ENCODE measurements at regions not wholly inside any gene's neighbourhood (a gene's known extent, or its start where the extent isn't known, plus 50 kb on each side); places are given as distances from the start of the nearest gene placed in this dataset.
A peak's percentile ranks its signal among the peaks of the same experiment; 100 is the strongest.
"Not testable (repeated sequence)": the region's sequence is repeated elsewhere in the genome, so short reads cannot be mapped to it uniquely, and the experiment has no call there.

GRCh38 chr2:75292826-75293225 is 93.5 kb upstream of the TACR1 start:
- Histone ChIP-seq H2AFZ (ENCODE audit: low read length) (no peak overlapping the region), H3K79me2 (ENCODE audit: control insufficient read depth, insufficient read depth, low read length) (no peaks in the 10 kb centered on the region), H3K9ac (ENCODE audit: insufficient read depth, low read length) (no peak overlapping the region), H3K4me1 (ENCODE audit: control insufficient read depth, extremely low read depth, insufficient read depth, low read length) (peaks cover 2% of the 10 kb centered on the region), H3K9me3 (ENCODE audit: control insufficient read depth, insufficient read depth, low read depth, low read length) (no peaks in the 10 kb centered on the region), H3K27ac (ENCODE audit: insufficient read depth, low read length) (no peak overlapping the region), H3K27me3 (ENCODE audit: control insufficient read depth, insufficient read depth, low read length) (no peaks in the 10 kb centered on the region), H3K36me3 (ENCODE audit: control insufficient read depth, insufficient read depth, low read length) (no peaks in the 10 kb centered on the region), H3K4me2 (ENCODE audit: extremely low read depth, insufficient read depth, low read length) (no peak overlapping the region), H3K4me3 (replicated peaks in 1 of 4; ENCODE audit: control extremely low read depth in 1 of 4, insufficient read depth in 1 of 4, low read depth in 3 of 4, low read length in 4 of 4) (no peak overlapping the region), H4K20me1 (ENCODE audit: control insufficient read depth, extremely low read depth, insufficient read depth, low read length) (no peaks in the 10 kb centered on the region)
- peak; percentile 56 to 91 for DNase-seq (ENCODE audit: low read depth in 2 of 2)
- TF ChIP-seq CTCF (conservative IDR thresholded peaks at IDR 0.05 in 1 of 2, IDR thresholded peaks at IDR 0.05 in 1 of 2; ENCODE audit: low read depth in 1 of 2, low read length in 2 of 2): no peak

GRCh38 chr2:75290600-75291150 is 91.4 kb upstream of the TACR1 start:
- H3K4me1 ChIP-seq (ENCODE audit: control insufficient read depth, extremely low read depth, insufficient read depth, low read length): peaks cover 2% of the 10 kb centered on the region
- peak; percentile 61 to 65 for TF ChIP-seq CTCF (conservative IDR thresholded peaks at IDR 0.05 in 1 of 2, IDR thresholded peaks at IDR 0.05 in 1 of 2; ENCODE audit: low read depth in 1 of 2, low read length in 2 of 2)
- TF ChIP-seq EZH2 (IDR thresholded peaks at IDR 0.05; ENCODE audit: low read length, missing control alignments): no peak
- no peaks in the 10 kb centered on the region for H3K36me3 ChIP-seq (ENCODE audit: control insufficient read depth, insufficient read depth, low read length)
- DNase-seq (ENCODE audit: low read depth in 2 of 2): peak; percentile 38 to 49
- H3K9me3 ChIP-seq (ENCODE audit: control insufficient read depth, insufficient read depth, low read depth, low read length): no peaks in the 10 kb centered on the region
- no peaks in the 10 kb centered on the region for H3K27me3 ChIP-seq (ENCODE audit: control insufficient read depth, insufficient read depth, low read length)
- no peaks in the 10 kb centered on the region for H4K20me1 ChIP-seq (ENCODE audit: control insufficient read depth, extremely low read depth, insufficient read depth, low read length)
- no peak overlapping the region for H3K9ac ChIP-seq (ENCODE audit: insufficient read depth, low read length)
- H3K4me2 ChIP-seq (ENCODE audit: extremely low read depth, insufficient read depth, low read length): no peak overlapping the region
- no peak overlapping the region for H2AFZ ChIP-seq (ENCODE audit: low read length)
- H3K27ac ChIP-seq (ENCODE audit: insufficient read depth, low read length): no peak overlapping the region
- no peaks in the 10 kb centered on the region for H3K79me2 ChIP-seq (ENCODE audit: control insufficient read depth, insufficient read depth, low read length)
- H3K4me3 ChIP-seq (replicated peaks in 1 of 4; ENCODE audit: control extremely low read depth in 1 of 4, insufficient read depth in 1 of 4, low read depth in 3 of 4, low read length in 4 of 4): no peak overlapping the region

GRCh38 chr2:75289771-75290170 is 90.5 kb upstream of the TACR1 start:
- H3K36me3 ChIP-seq (ENCODE audit: control insufficient read depth, insufficient read depth, low read length): no peaks in the 10 kb centered on the region
- no peak overlapping the region for H3K27ac ChIP-seq (ENCODE audit: insufficient read depth, low read length)
- H3K79me2 ChIP-seq (ENCODE audit: control insufficient read depth, insufficient read depth, low read length): no peaks in the 10 kb centered on the region
- peak in 1 of 2 donors; percentile 86 for DNase-seq (ENCODE audit: low read depth in 2 of 2)
- no peak overlapping the region for H3K4me3 ChIP-seq (replicated peaks in 1 of 4; ENCODE audit: control extremely low read depth in 1 of 4, insufficient read depth in 1 of 4, low read depth in 3 of 4, low read length in 4 of 4)
- H3K4me1 ChIP-seq (ENCODE audit: control insufficient read depth, extremely low read depth, insufficient read depth, low read length): peaks cover 2% of the 10 kb centered on the region
- no peak for TF ChIP-seq CTCF (conservative IDR thresholded peaks at IDR 0.05 in 1 of 2, IDR thresholded peaks at IDR 0.05 in 1 of 2; ENCODE audit: low read depth in 1 of 2, low read length in 2 of 2)
- no peak for TF ChIP-seq EZH2 (IDR thresholded peaks at IDR 0.05; ENCODE audit: low read length, missing control alignments)
- H3K9ac ChIP-seq (ENCODE audit: insufficient read depth, low read length): no peak overlapping the region
- no peaks in the 10 kb centered on the region for H3K27me3 ChIP-seq (ENCODE audit: control insufficient read depth, insufficient read depth, low read length)
- no peak overlapping the region for H2AFZ ChIP-seq (ENCODE audit: low read length)
- H3K9me3 ChIP-seq (ENCODE audit: control insufficient read depth, insufficient read depth, low read depth, low read length): no peaks in the 10 kb centered on the region
- H4K20me1 ChIP-seq (ENCODE audit: control insufficient read depth, extremely low read depth, insufficient read depth, low read length): no peaks in the 10 kb centered on the region
- H3K4me2 ChIP-seq (ENCODE audit: extremely low read depth, insufficient read depth, low read length): no peak overlapping the region

- H4K20me1 ChIP-seq (ENCODE audit: control insufficient read depth, extremely low read depth, insufficient read depth, low read length); H3K4me2 ChIP-seq (ENCODE audit: extremely low read depth, insufficient read depth, low read length); H3K27ac ChIP-seq (ENCODE audit: insufficient read depth, low read length); H3K79me2 ChIP-seq (ENCODE audit: control insufficient read depth, insufficient read depth, low read length); H3K36me3 ChIP-seq (ENCODE audit: control insufficient read depth, insufficient read depth, low read length); DNase-seq (ENCODE audit: low read depth in 2 of 2); H3K4me3 ChIP-seq (replicated peaks in 1 of 4; ENCODE audit: control extremely low read depth in 1 of 4, insufficient read depth in 1 of 4, low read depth in 3 of 4, low read length in 4 of 4); H3K4me1 ChIP-seq (ENCODE audit: control insufficient read depth, extremely low read depth, insufficient read depth, low read length); H3K9ac ChIP-seq (ENCODE audit: insufficient read depth, low read length); H3K9me3 ChIP-seq (ENCODE audit: control insufficient read depth, insufficient read depth, low read depth, low read length); H3K27me3 ChIP-seq (ENCODE audit: control insufficient read depth, insufficient read depth, low read length); H2AFZ ChIP-seq (ENCODE audit: low read length): not testable (repeated sequence)
Measured at GRCh38 chr2:75289178-75289577, 89.9 kb upstream of the TACR1 start.

Measured in fibroblast of lung (primary cell).